ENCODE measurements at regions not wholly inside any gene's neighbourhood (a gene's known extent, or its start where the extent isn't known, plus 50 kb on each side); places are given as distances from the start of the nearest gene placed in this dataset.

- TF ChIP-seq POLR2A (IDR thresholded peaks at IDR 0.05) (no peak), CTCF (IDR thresholded peaks at IDR 0.05) (no peak)
These were observed 176.5 kb downstream of the SALL1 start for GRCh38 chr16:50974438-50975036.
